ENCODE measurements at regions not wholly inside any gene's neighbourhood (a gene's known extent, or its start where the extent isn't known, plus 50 kb on each side); places are given as distances from the start of the nearest gene placed in this dataset.

- no peak for TF ChIP-seq CTCF (IDR thresholded peaks at IDR 0.05)
- no peak for TF ChIP-seq POLR2A (IDR thresholded peaks at IDR 0.05)
Measured at GRCh38 chr10:81403451-81403850, 471.5 kb upstream of the NRG3 start.

Data from breast epithelium (tissue), 3 donors.